K562 (cell line): ENCODE measurements at regions not wholly inside any gene's neighbourhood (a gene's known extent, or its start where the extent isn't known, plus 50 kb on each side); places are given as distances from the start of the nearest gene placed in this dataset.

Source experiments
- CHD2 ChIP-seq: IDR thresholded peaks from 2 replicates; pipeline ENCODE4 v1.6.1; 2011; ENCODE audit warnings: low read depth, low read length
- COPS2 ChIP-seq: fragments of 450-650 bp; conservative IDR thresholded peaks from 2 replicates; pipeline ENCODE4 v1.6.1; 2016; ENCODE audit warnings: mild to moderate bottlenecking, moderate library complexity
- FOSL1 ChIP-seq: fragments of 200-800 bp; sonication (Bioruptor generic); conservative IDR thresholded peaks from 2 replicates; pipeline ENCODE4 v1.6.1; 2016; ENCODE audit warnings: missing genetic modification characterization, missing compliant biosample characterization
- FOXA1 ChIP-seq: fragments of 450-650 bp; IDR thresholded peaks from 2 replicates; pipeline ENCODE4 v1.6.1; 2016; ENCODE audit warnings: mild to moderate bottlenecking, borderline replicate concordance
- FOXK1 ChIP-seq: sonication (generic); formaldehyde crosslinking; IDR thresholded peaks from 2 replicates; pipeline ENCODE4 v1.8.0; 2022; ENCODE audit warnings: missing genetic modification reagents, mild to moderate bottlenecking, borderline replicate concordance
- ILK ChIP-seq: fragments of 450-650 bp; IDR thresholded peaks from 2 replicates; pipeline ENCODE4 v1.6.1; 2016; ENCODE audit warnings: missing genetic modification characterization, low read depth, mild to moderate bottlenecking, missing compliant biosample characterization, moderate library complexity, borderline replicate concordance
- JUNB ChIP-seq: fragments of 450-650 bp; formaldehyde crosslinking; conservative IDR thresholded peaks from 2 replicates; pipeline ENCODE4 v1.4.0; 2020; ENCODE audit warnings: mild to moderate bottlenecking
- KLF1 ChIP-seq: fragments of 450-650 bp; IDR thresholded peaks from 2 replicates; pipeline ENCODE4 v1.6.1; 2016; ENCODE audit warnings: missing genetic modification characterization, missing compliant biosample characterization
- MXD1 ChIP-seq: fragments of 250-450 bp; sonication (Bioruptor Pico); IDR thresholded peaks from 2 replicates; pipeline ENCODE4 v1.8.0; 2021; ENCODE audit warnings: borderline replicate concordance, mild to moderate bottlenecking, moderate library complexity; ENCODE audit not compliant: poor library complexity, severe bottlenecking
- NCOR1 ChIP-seq: fragments of 450-650 bp; IDR thresholded peaks from 2 replicates; pipeline ENCODE4 v1.6.1; 2016; ENCODE audit warnings: mild to moderate bottlenecking, moderate library complexity
- PCBP2 ChIP-seq: fragments of 200-400 bp; formaldehyde crosslinking; IDR thresholded peaks from 2 replicates; pipeline ENCODE4 v1.6.1; 2018; ENCODE audit warnings: low read length, low read depth, mild to moderate bottlenecking, moderate library complexity; ENCODE audit not compliant: poor library complexity, severe bottlenecking
- RAD21 ChIP-seq, 2 experiments: fragments of 250-450 bp in 1 of 2; fragments of 450-650 bp in 1 of 2; sonication (Bioruptor Pico) in 1 of 2; formaldehyde crosslinking in 1 of 2; IDR thresholded peaks in 1 of 2; conservative IDR thresholded peaks in 1 of 2; 2 replicates each; pipeline versions ENCODE4 v1.4.0 to v1.8.0; 2020 to 2022; ENCODE audit warnings: mild to moderate bottlenecking in 2 of 2, moderate library complexity in 1 of 2
- RFX7 ChIP-seq: fragments of 250-450 bp; sonication (Bioruptor Pico); IDR thresholded peaks from 2 replicates; pipeline ENCODE4 v1.5.1; 2021; ENCODE audit warnings: mild to moderate bottlenecking
- RNF2 ChIP-seq: sonication (generic); IDR thresholded peaks from 2 replicates; pipeline ENCODE4 v1.6.1; 2016
- SNRNP70 ChIP-seq: fragments of 200-400 bp; formaldehyde crosslinking; optimal IDR thresholded peaks from 2 replicates; pipeline ENCODE3; 2017; ENCODE audit warnings: low read depth, low read length
- STAT6 ChIP-seq: sonication (generic); formaldehyde crosslinking; IDR thresholded peaks from 2 replicates; pipeline ENCODE4 v1.8.1; 2023; ENCODE audit warnings: mild to moderate bottlenecking, missing genetic modification reagents
- TFAM ChIP-seq: fragments of 250-450 bp; sonication (Bioruptor Pico); conservative IDR thresholded peaks from 2 replicates; pipeline ENCODE4 v1.5.0; 2021; ENCODE audit warnings: mild to moderate bottlenecking, moderate library complexity
- THAP7 ChIP-seq: fragments of 250-450 bp; sonication (Bioruptor Pico); IDR thresholded peaks from 2 replicates; pipeline ENCODE4 v1.5.0; 2021
- ZBED1 ChIP-seq: IDR thresholded peaks from 2 replicates; pipeline ENCODE4 v1.6.1; 2014
- ZNF165 ChIP-seq: fragments of 250-450 bp; sonication (Bioruptor Pico); IDR thresholded peaks from 2 replicates; pipeline ENCODE4 v1.4.0; 2020; ENCODE audit warnings: borderline replicate concordance
- ZNF197 ChIP-seq: fragments of 200-800 bp; sonication (Bioruptor generic); IDR thresholded peaks from 2 replicates; pipeline ENCODE4 v1.6.1; 2016; ENCODE audit warnings: low read depth, missing genetic modification characterization, missing compliant biosample characterization
- ZNF277 ChIP-seq: fragments of 250-450 bp; sonication (Bioruptor Pico); IDR thresholded peaks from 2 replicates; pipeline ENCODE4 v1.8.0; 2022; ENCODE audit warnings: inconsistent platforms, mild to moderate bottlenecking, moderate library complexity, borderline replicate concordance
- ZNF551 ChIP-seq: fragments of 250-450 bp; sonication (Bioruptor Pico); IDR thresholded peaks from 2 replicates; pipeline ENCODE4 v1.5.0; 2021; ENCODE audit warnings: mild to moderate bottlenecking, moderate library complexity

- no peak for TF ChIP-seq STAT6 (CRISPR knock-in tag)
- no peak for TF ChIP-seq MXD1 (CRISPR knock-in tag)
- TF ChIP-seq ZNF551 (CRISPR knock-in tag) = no peak
- TF ChIP-seq THAP7 (CRISPR knock-in tag) = no peak
- TF ChIP-seq ZBED1 = no peak
- TF ChIP-seq ILK (tag) = no peak
- no peak for TF ChIP-seq CHD2
- no peak for TF ChIP-seq ZNF165 (CRISPR knock-in tag)
- no peak for TF ChIP-seq RFX7 (CRISPR knock-in tag)
- peak; percentile 83 for TF ChIP-seq FOSL1 (tag)
- no peak for TF ChIP-seq JUNB (CRISPR knock-in tag)
- TF ChIP-seq PCBP2 = no peak
- TF ChIP-seq TFAM (CRISPR knock-in tag) = no peak
- TF ChIP-seq ZNF197 (CRISPR knock-in tag) = no peak
- TF ChIP-seq RAD21 (CRISPR knock-in tag; conservative IDR thresholded peaks at IDR 0.05 in 1 of 2, IDR thresholded peaks at IDR 0.05 in 1 of 2) = peak in 1 of 2 experiments; percentile 7; a peak in 1 of 4 replicates
- TF ChIP-seq ZNF277 (CRISPR knock-in tag) = no peak
- no peak for TF ChIP-seq RNF2
- peak; percentile 56 for TF ChIP-seq NCOR1
- no peak for TF ChIP-seq FOXA1
- TF ChIP-seq COPS2 = no peak
- no peak for TF ChIP-seq FOXK1 (CRISPR knock-in tag)
- no peak for TF ChIP-seq SNRNP70
- TF ChIP-seq KLF1 = no peak
Measured at GRCh38 chr21:35336534-35336933, 287.4 kb upstream of the RUNX1 start (continued).
